Body of pancreas (tissue), 4 donors: ENCODE measurements at regions not wholly inside any gene's neighbourhood (a gene's known extent, or its start where the extent isn't known, plus 50 kb on each side); places are given as distances from the start of the nearest gene placed in this dataset.
A peak's percentile ranks its signal among the peaks of the same experiment; 100 is the strongest.

Experiments
- ATAC-seq: fragments of 150-250 bp; one replicate; pipeline ENCODE4 v1.9.1; 2016
- DNase-seq, 4 donors: peaks; one replicate each; pipeline ENCODE4 v3.0.0-alpha.2; 2019
- H3K27ac ChIP-seq, 4 donors: fragments of 200-600 bp; sonication (generic); 1 replicate in 3 of 4; 2 replicates in 1 of 4; pipeline versions ENCODE4 v1.5.1 to v1.6.1; 2016 to 2019; ENCODE audit warnings: mild to moderate bottlenecking in 1 of 4, mixed read lengths in 1 of 4, moderate library complexity in 1 of 4
- H3K27me3 ChIP-seq, 2 donors: fragments of 200-600 bp; sonication (generic); one replicate each; pipeline ENCODE4 v1.6.0; 2016; ENCODE audit warnings: mild to moderate bottlenecking in 1 of 2
- H3K36me3 ChIP-seq, 2 donors: fragments of 200-600 bp; sonication (generic); replicated peaks in 1 of 2; 2 replicates each; pipeline ENCODE4 v1.5.1; 2016; ENCODE audit warnings: low read depth in 2 of 2; ENCODE audit not compliant: insufficient read depth in 1 of 2
- H3K4me1 ChIP-seq: fragments of 200-600 bp; sonication (generic); one replicate; pipeline ENCODE4 v1.6.0; 2016
- H3K4me3 ChIP-seq, 2 donors: fragments of 200-600 bp; sonication (generic); 1 replicate in 1 of 2; 2 replicates in 1 of 2; pipeline ENCODE4 v1.5.1; 2016 to 2019
- H3K9me3 ChIP-seq, 3 donors: fragments of 200-600 bp; sonication (generic); 1 replicate in 2 of 3; 2 replicates in 1 of 3; pipeline ENCODE4 v1.5.1; 2016
- CTCF ChIP-seq, 7 experiments: fragments of 450-650 bp in 4 of 7; fragments of 200-600 bp in 3 of 7; sonication (generic) in 3 of 7; IDR thresholded peaks; one replicate each; pipeline ENCODE4 v1.5.1; 2016 to 2019; ENCODE audit warnings: antibody characterized with exemption in 7 of 7
- POLR2A ChIP-seq, 3 donors: fragments of 450-650 bp; IDR thresholded peaks; one replicate each; pipeline ENCODE4 v1.6.1; 2016; ENCODE audit warnings: antibody characterized with exemption in 3 of 3, mild to moderate bottlenecking in 2 of 3
- WGBS, 2 donors: methylation state at CpG; one replicate each; pipeline ENCODE4 v1.1.5; 2017; 5-methylcytosine and 5-hydroxymethylcytosine counted together
- intact Hi-C: fragments of 100-400 bp; cut with DNase I; formaldehyde crosslinking; loops from one replicate; pipeline ENCODE4 v1.15.1; 2023

- Histone ChIP-seq H3K4me1 (no peaks in the 10 kb centered on the region), H3K36me3 (no peaks in the 10 kb centered on the region), H3K4me3 (no peak overlapping the region), H3K9me3 (no peaks in the 10 kb centered on the region), H3K27me3 (no peaks in the 10 kb centered on the region), H3K27ac (no peak overlapping the region)
- WGBS, 2 donors, result 16 to 24% methylated on average over 2 of the region's 2 CpGs
- TF ChIP-seq POLR2A (IDR thresholded peaks at IDR 0.05), result no peak
- TF ChIP-seq CTCF (IDR thresholded peaks at IDR 0.05), result no peak
- DNase-seq, result no peak
- peak; percentile 48 for ATAC-seq
- intact Hi-C loops, result no loop called here
Measured at GRCh38 chr11:39174965-39175364, 2284.5 kb downstream of the LRRC4C start.

GRCh38 chr11:39174196-39174595 lies 2285.3 kb downstream of the LRRC4C start:
- ATAC-seq (peak; percentile 62), DNase-seq (no peak)
- H3K9me3 ChIP-seq, result no peaks in the 10 kb centered on the region
- no peak overlapping the region for H3K27ac ChIP-seq
- TF ChIP-seq CTCF (IDR thresholded peaks at IDR 0.05), result no peak
- no peak for TF ChIP-seq POLR2A (IDR thresholded peaks at IDR 0.05)
- intact Hi-C loops, result no loop called here
- H3K27me3 ChIP-seq, result no peaks in the 10 kb centered on the region
- H3K4me3 ChIP-seq, result no peak overlapping the region
- H3K36me3 ChIP-seq, result no peaks in the 10 kb centered on the region
- H3K4me1 ChIP-seq, result no peaks in the 10 kb centered on the region

- Histone ChIP-seq H3K4me1 (no peaks in the 10 kb centered on the region), H3K27ac (no peak overlapping the region), H3K9me3 (no peaks in the 10 kb centered on the region), H3K4me3 (no peak overlapping the region), H3K27me3 (no peaks in the 10 kb centered on the region), H3K36me3 (no peaks in the 10 kb centered on the region)
- no peak for TF ChIP-seq POLR2A (IDR thresholded peaks at IDR 0.05)
- no peak for TF ChIP-seq CTCF (IDR thresholded peaks at IDR 0.05)
- ATAC-seq (no peak), DNase-seq (no peak)
- intact Hi-C loops, result no loop called here
Measured at GRCh38 chr11:39165021-39165420, 2294.4 kb downstream of the LRRC4C start.

- 18% methylated on average over 1 of the region's 1 CpG; no CpG with 5 or more reads in 1 of the 2 donors for WGBS, 2 donors
- DNase-seq, result peak in 2 of 4 donors; percentile 26 to 31
Measured at GRCh38 chr11:39149214-39149613, 2310.2 kb downstream of the LRRC4C start.

More at GRCh38 chr11:39149214-39149613, 2310.2 kb downstream of the LRRC4C start:
- no peaks in the 10 kb centered on the region for H3K27me3 ChIP-seq
- TF ChIP-seq CTCF (IDR thresholded peaks at IDR 0.05), result no peak
- TF ChIP-seq POLR2A (IDR thresholded peaks at IDR 0.05), result no peak
- no peak overlapping the region for H3K4me3 ChIP-seq
- H3K4me1 ChIP-seq, result no peaks in the 10 kb centered on the region
- intact Hi-C loops, result no loop called here
- no peaks in the 10 kb centered on the region for H3K9me3 ChIP-seq
- no peak overlapping the region for H3K27ac ChIP-seq
- no peaks in the 10 kb centered on the region for H3K36me3 ChIP-seq
- ATAC-seq, result no peak
